ENCODE measurements at regions not wholly inside any gene's neighbourhood (a gene's known extent, or its start where the extent isn't known, plus 50 kb on each side); places are given as distances from the start of the nearest gene placed in this dataset.

GRCh38 chr7:1343551-1343950, 110.9 kb downstream of the UNCX start:
- no peaks in the 10 kb centered on the region for H3K36me3 ChIP-seq (ENCODE audit: control insufficient read depth in 2 of 2, extremely low read depth in 1 of 2, insufficient read depth in 2 of 2, low read length in 2 of 2)
- FAIRE-seq: no peak
- no peaks in the 10 kb centered on the region for H3K4me1 ChIP-seq (ENCODE audit: control insufficient read depth, extremely low read depth, insufficient read depth, low read length)
- no peaks in the 10 kb centered on the region for H3K9me1 ChIP-seq (replicated peaks; ENCODE audit: control insufficient read depth, extremely low read depth, insufficient read depth, low read length)
- no peak overlapping the region for H3K27ac ChIP-seq (ENCODE audit: insufficient read depth, low read depth, low read length)
- POLR2A ChIA-PET: no interaction called here
- intact Hi-C loops (cut with micrococcal nuclease) (no loop called here), dilution Hi-C loops (cut with MboI; ENCODE audit: extremely low pct_ligation_motif_present, low sequenced_read_pairs) (no loop called here)
- H2AFZ ChIP-seq (ENCODE audit: low read depth, low read length): no peak overlapping the region
- TF ChIP-seq POLR2AphosphoS5 (IDR thresholded peaks at IDR 0.05; ENCODE audit: insufficient read depth, low read depth, low read length): no peak
- TF ChIP-seq JUN (IDR thresholded peaks at IDR 0.05; ENCODE audit: borderline replicate concordance, insufficient read depth, insufficient read length, low read depth): no peak
- no peak for TF ChIP-seq POLR2A (IDR thresholded peaks at IDR 0.05; ENCODE audit: low read depth, low read length)
- no peak for TF ChIP-seq GATA2 (IDR thresholded peaks at IDR 0.05; ENCODE audit: insufficient read depth, insufficient read length, low read depth, low read length)
- TF ChIP-seq FOS (IDR thresholded peaks at IDR 0.05; ENCODE audit: borderline replicate concordance, insufficient read depth, low read length): no peak
- no peak for TF ChIP-seq EZH2 (IDR thresholded peaks at IDR 0.05; ENCODE audit: borderline replicate concordance, low read depth, low read length, severe bottlenecking)
- no peak for TF ChIP-seq MYC (IDR thresholded peaks at IDR 0.05; ENCODE audit: low read depth, low read length)
- TF ChIP-seq MAX (IDR thresholded peaks at IDR 0.05; ENCODE audit: insufficient read depth, insufficient read length): no peak
- TF ChIP-seq CTCF (IDR thresholded peaks at IDR 0.05; ENCODE audit: extremely low read depth in 1 of 2, insufficient read depth in 1 of 2, low read depth in 1 of 2, low read length in 2 of 2): no peak
- H3K4me3 ChIP-seq (replicated peaks in 1 of 3; ENCODE audit: insufficient read depth in 1 of 3, low read depth in 1 of 3, low read length in 3 of 3): no peak overlapping the region
- no peaks in the 10 kb centered on the region for H3K9me3 ChIP-seq (replicated peaks; ENCODE audit: control insufficient read depth, insufficient read depth, low read length)
- H4K20me1 ChIP-seq (replicated peaks; ENCODE audit: control insufficient read depth, extremely low read depth, insufficient read depth, low read length): no peaks in the 10 kb centered on the region
- no peak overlapping the region for H3K9ac ChIP-seq (replicated peaks; ENCODE audit: extremely low read depth, insufficient read depth, low read length)
- H3K4me2 ChIP-seq (ENCODE audit: insufficient read depth, low read length): no peak overlapping the region
- H3K79me2 ChIP-seq (ENCODE audit: control insufficient read depth, insufficient read depth, low read length): no peaks in the 10 kb centered on the region
- CTCF ChIA-PET: interaction anchor here (0.8 kb wide), 1 partner anchor 9 kb away, joined by 3 read pairs; no protein-coding TSS in a partner anchor
- DNase-seq (ENCODE audit: low read depth, low spot score): no peak
- no TSS peak for BruUV-seq (replicated peaks)
- H3K27me3 ChIP-seq (ENCODE audit: control insufficient read depth in 2 of 2, insufficient read depth in 2 of 2, low read length in 2 of 2): peaks cover 0 to 3% of the 10 kb centered on the region in 2 experiments
